ENCODE measurements at regions not wholly inside any gene's neighbourhood (a gene's known extent, or its start where the extent isn't known, plus 50 kb on each side); places are given as distances from the start of the nearest gene placed in this dataset.

DNA sequence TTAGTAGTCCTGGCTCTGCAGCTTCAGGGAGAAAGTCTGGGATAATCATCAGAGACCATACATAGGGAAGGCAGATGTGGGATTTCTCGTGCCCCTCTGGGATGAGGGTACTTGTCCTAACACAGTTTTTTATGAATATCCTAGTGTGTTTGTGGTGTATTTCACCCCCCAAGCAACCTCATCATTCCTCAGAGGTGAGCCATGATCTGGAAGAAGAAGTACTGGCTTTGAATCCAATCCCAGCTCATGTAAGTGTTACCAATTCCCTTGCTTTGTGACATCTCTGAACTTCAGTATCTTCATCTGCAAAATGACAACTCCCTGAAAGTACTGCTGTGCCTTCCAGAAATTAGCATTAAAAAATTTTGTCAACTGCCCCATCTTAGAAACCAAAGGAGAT lies 347.5 kb upstream of the ZMIZ1 start:
- ChIA-PET CTCF (no interaction called here), POLR2A (no interaction called here)
- H3K27me3 Mint-ChIP-seq, result peaks cover 32% of the 10 kb centered on the region
- H3K4me2 ChIP-seq (replicated peaks; ENCODE audit: low read depth, low read length, poor library complexity, severe bottlenecking), result no peak overlapping the region
- H3K9me3 Mint-ChIP-seq (ENCODE audit: insufficient read depth), result no peaks in the 10 kb centered on the region
- H3K9ac ChIP-seq (ENCODE audit: low read length), result no peak overlapping the region
- no peak overlapping the region for H3K4me3 Mint-ChIP-seq
- H3K4me1 Mint-ChIP-seq, result no peaks in the 10 kb centered on the region
- ATAC-seq (ENCODE audit: low read depth) (no peak), DNase-seq (no peak)
- no peak overlapping the region for H3K27ac ChIP-seq (ENCODE audit: low read length in 2 of 2)
- intact Hi-C loops (cut with micrococcal nuclease), result no loop called here
- no peak for TF ChIP-seq EZH2 (IDR thresholded peaks at IDR 0.05; ENCODE audit: borderline replicate concordance, insufficient read depth, low read depth, low read length, poor library complexity, severe bottlenecking)
- TF ChIP-seq, protein P1, sequence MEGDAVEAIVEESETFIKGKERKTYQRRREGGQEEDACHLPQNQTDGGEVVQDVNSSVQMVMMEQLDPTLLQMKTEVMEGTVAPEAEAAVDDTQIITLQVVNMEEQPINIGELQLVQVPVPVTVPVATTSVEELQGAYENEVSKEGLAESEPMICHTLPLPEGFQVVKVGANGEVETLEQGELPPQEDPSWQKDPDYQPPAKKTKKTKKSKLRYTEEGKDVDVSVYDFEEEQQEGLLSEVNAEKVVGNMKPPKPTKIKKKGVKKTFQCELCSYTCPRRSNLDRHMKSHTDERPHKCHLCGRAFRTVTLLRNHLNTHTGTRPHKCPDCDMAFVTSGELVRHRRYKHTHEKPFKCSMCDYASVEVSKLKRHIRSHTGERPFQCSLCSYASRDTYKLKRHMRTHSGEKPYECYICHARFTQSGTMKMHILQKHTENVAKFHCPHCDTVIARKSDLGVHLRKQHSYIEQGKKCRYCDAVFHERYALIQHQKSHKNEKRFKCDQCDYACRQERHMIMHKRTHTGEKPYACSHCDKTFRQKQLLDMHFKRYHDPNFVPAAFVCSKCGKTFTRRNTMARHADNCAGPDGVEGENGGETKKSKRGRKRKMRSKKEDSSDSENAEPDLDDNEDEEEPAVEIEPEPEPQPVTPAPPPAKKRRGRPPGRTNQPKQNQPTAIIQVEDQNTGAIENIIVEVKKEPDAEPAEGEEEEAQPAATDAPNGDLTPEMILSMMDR (IDR thresholded peaks at IDR 0.05), result no peak
- H3K36me3 ChIP-seq (replicated peaks in 1 of 2; ENCODE audit: control extremely low read depth in 1 of 2, control insufficient read depth in 1 of 2, extremely low read depth in 1 of 2, insufficient read depth in 2 of 2, low read length in 1 of 2), result no peaks in the 10 kb centered on the region
- peaks cover 0 to 5% (median 0%) of the 10 kb centered on the region in 3 donors for H3K9me3 ChIP-seq (ENCODE audit: control extremely low read depth in 1 of 3, control insufficient read depth in 2 of 3, insufficient read depth in 1 of 3, low read length in 2 of 3)
- no CpG with 5 or more reads among the region's 1 CpG for WGBS (ENCODE audit: insufficient coverage)
- H3K27ac Mint-ChIP-seq, result no peak overlapping the region
- H2AFZ ChIP-seq (ENCODE audit: insufficient read depth, low read depth, low read length, poor library complexity, severe bottlenecking), result no peak overlapping the region
- H4K20me1 ChIP-seq (ENCODE audit: control insufficient read depth, insufficient read depth, low read length, poor library complexity, severe bottlenecking), result no peaks in the 10 kb centered on the region
- no peaks in the 10 kb centered on the region for H3K4me1 ChIP-seq (ENCODE audit: control insufficient read depth in 2 of 2, insufficient read depth in 2 of 2, low read length in 2 of 2)
- H3K27me3 ChIP-seq (replicated peaks in 1 of 4; ENCODE audit: control extremely low read depth in 1 of 4, control insufficient read depth in 3 of 4, insufficient read depth in 4 of 4, low read length in 3 of 4), result peaks cover 0 to 12% (median under 1%) of the 10 kb centered on the region in 4 experiments
- H3K4me3 ChIP-seq (ENCODE audit: control extremely low read depth in 1 of 5, extremely low read depth in 1 of 5, insufficient read depth in 1 of 5, low read depth in 2 of 5, low read length in 4 of 5), result no peak overlapping the region
- no peaks in the 10 kb centered on the region for H3K79me2 ChIP-seq (ENCODE audit: control insufficient read depth, insufficient read depth, low read length)

DNA sequence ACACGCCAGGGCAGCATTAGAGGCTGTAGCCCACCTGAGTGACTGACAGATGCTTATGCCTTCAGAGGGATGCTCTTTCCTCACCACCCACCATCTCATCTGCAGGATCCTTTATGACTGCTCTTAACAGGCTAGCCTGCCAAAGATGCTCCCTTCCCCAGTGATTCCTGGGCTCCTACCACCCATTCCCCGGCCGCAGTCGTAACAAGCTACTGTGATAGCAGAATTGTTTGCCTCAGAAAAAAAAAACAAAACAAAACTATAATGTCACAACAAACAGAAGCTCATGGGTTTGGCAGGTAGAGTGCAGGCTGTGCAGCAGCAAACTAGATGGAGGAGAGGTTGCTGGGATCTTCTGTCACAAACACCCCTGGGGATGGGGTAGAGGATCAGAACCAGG lies 343.9 kb upstream of the ZMIZ1 start:
- no peak overlapping the region for H3K27ac Mint-ChIP-seq
- no peak overlapping the region for H2AFZ ChIP-seq (ENCODE audit: insufficient read depth, low read depth, low read length, poor library complexity, severe bottlenecking)
- H4K20me1 ChIP-seq (ENCODE audit: control insufficient read depth, insufficient read depth, low read length, poor library complexity, severe bottlenecking), result no peaks in the 10 kb centered on the region
- no peak overlapping the region for H3K9ac ChIP-seq (ENCODE audit: low read length)
- DNase-seq, result no peak
- no peak for ATAC-seq (ENCODE audit: low read depth)
- no peaks in the 10 kb centered on the region for H3K4me1 Mint-ChIP-seq
- CTCF ChIA-PET, result no interaction called here
- H3K36me3 ChIP-seq (replicated peaks in 1 of 2; ENCODE audit: control extremely low read depth in 1 of 2, control insufficient read depth in 1 of 2, extremely low read depth in 1 of 2, insufficient read depth in 2 of 2, low read length in 1 of 2), result no peaks in the 10 kb centered on the region
- peaks cover 0 to 6% (median 0%) of the 10 kb centered on the region in 4 experiments for H3K27me3 ChIP-seq (replicated peaks in 1 of 4; ENCODE audit: control extremely low read depth in 1 of 4, control insufficient read depth in 3 of 4, insufficient read depth in 4 of 4, low read length in 3 of 4)
- 92% methylated on average over 4 of the region's 4 CpGs for WGBS (ENCODE audit: insufficient coverage)
- H3K9me3 ChIP-seq (ENCODE audit: control extremely low read depth in 1 of 3, control insufficient read depth in 2 of 3, insufficient read depth in 1 of 3, low read length in 2 of 3), result peaks cover 0 to 5% (median 0%) of the 10 kb centered on the region in 3 donors
- TF ChIP-seq, protein P1 (IDR thresholded peaks at IDR 0.05), result no peak
- no peak for TF ChIP-seq EZH2 (IDR thresholded peaks at IDR 0.05; ENCODE audit: borderline replicate concordance, insufficient read depth, low read depth, low read length, poor library complexity, severe bottlenecking)
- no peak overlapping the region for H3K27ac ChIP-seq (ENCODE audit: low read length in 2 of 2)
- H3K9me3 Mint-ChIP-seq (ENCODE audit: insufficient read depth), result no peaks in the 10 kb centered on the region
- no peak overlapping the region for H3K4me2 ChIP-seq (replicated peaks; ENCODE audit: low read depth, low read length, poor library complexity, severe bottlenecking)
- H3K4me1 ChIP-seq (ENCODE audit: control insufficient read depth in 2 of 2, insufficient read depth in 2 of 2, low read length in 2 of 2), result no peaks in the 10 kb centered on the region
- no peak overlapping the region for H3K4me3 ChIP-seq (ENCODE audit: control extremely low read depth in 1 of 5, extremely low read depth in 1 of 5, insufficient read depth in 1 of 5, low read depth in 2 of 5, low read length in 4 of 5)
- POLR2A ChIA-PET, result no interaction called here
- H3K79me2 ChIP-seq (ENCODE audit: control insufficient read depth, insufficient read depth, low read length), result no peaks in the 10 kb centered on the region
- H3K4me3 Mint-ChIP-seq, result no peak overlapping the region
- intact Hi-C loops (cut with micrococcal nuclease), result no loop called here
- peaks cover 28% of the 10 kb centered on the region for H3K27me3 Mint-ChIP-seq
